IMR-90 (cell line): ENCODE measurements at regions not wholly inside any gene's neighbourhood (a gene's known extent, or its start where the extent isn't known, plus 50 kb on each side); places are given as distances from the start of the nearest gene placed in this dataset.

Source experiments
- ATAC-seq: fragments of 200-7000 bp; cut with Tn5 transposase; 2 replicates; pipeline ENCODE4 v1.9.1; 2020; ENCODE audit warnings: low read depth, mild to moderate bottlenecking, moderate library complexity
- BruUV-seq: library from RNA; stranded (reverse); fragments of 400-500 nt; replicated peaks from 2 replicates; lab custom pipeline; 2021; lab: Mats Ljungman, UMichigan
- CTCF ChIA-PET: fragments of 300-600 bp; formaldehyde crosslinking; extraction: SDS; loops from one replicate; lab custom pipeline; 2021; ENCODE audit warnings: antibody characterized with exemption; lab: Yijun Ruan, JAX
- POLR2A ChIA-PET: fragments of 300-600 bp; sonication (Branson Sonifier 250); formaldehyde crosslinking; loops from one replicate; lab custom pipeline; 2022; ENCODE audit warnings: antibody characterized with exemption; ENCODE audit not compliant: unreplicated experiment; lab: Charles Lee
- DNase-seq: peaks from one replicate; pipeline ENCODE4 v3.0.0; 2013
- H2AFZ ChIP-seq: replicated peaks from 2 replicates; pipeline ENCODE3; 2013; ENCODE audit warnings: low read length, mild to moderate bottlenecking; ENCODE audit not compliant: poor library complexity
- H2AK5ac ChIP-seq: 2 replicates; pipeline ENCODE4 v1.6.1; 2013; ENCODE audit warnings: low read depth, low read length, inconsistent platforms
- H2AK9ac ChIP-seq: replicated peaks from 2 replicates; pipeline ENCODE3; 2013; ENCODE audit warnings: mild to moderate bottlenecking, low read depth, low read length, moderate library complexity; ENCODE audit not compliant: poor library complexity
- H2BK120ac ChIP-seq: 2 replicates; pipeline ENCODE4 v1.6.1; 2013; ENCODE audit warnings: low read depth, low read length, inconsistent platforms
- H2BK15ac ChIP-seq: 3 replicates; pipeline ENCODE4 v1.6.1; 2013; ENCODE audit warnings: low read depth, low read length, inconsistent platforms
- H2BK20ac ChIP-seq: 2 replicates; pipeline ENCODE4 v1.6.1; 2013; ENCODE audit warnings: low read depth, mild to moderate bottlenecking, inconsistent platforms, low read length, moderate library complexity
- H2BK5ac ChIP-seq: 2 replicates; pipeline ENCODE4 v1.6.1; 2013; ENCODE audit warnings: mild to moderate bottlenecking, low read depth, low read length, inconsistent platforms; ENCODE audit not compliant: poor library complexity, severe bottlenecking
- H3K14ac ChIP-seq: replicated peaks from 2 replicates; pipeline ENCODE4 v1.6.1; 2013; ENCODE audit warnings: low read depth, low read length, inconsistent platforms
- H3K18ac ChIP-seq: 2 replicates; pipeline ENCODE4 v1.6.1; 2013; ENCODE audit warnings: low read depth, low read length, control low read depth
- H3K23ac ChIP-seq: 2 replicates; pipeline ENCODE4 v1.6.1; 2013; ENCODE audit warnings: low read depth, low read length, inconsistent platforms
- H3K27ac ChIP-seq: 2 replicates; pipeline ENCODE4 v1.5.1; 2013; ENCODE audit warnings: mild to moderate bottlenecking, control low read depth, low read length; ENCODE audit not compliant: insufficient read depth
- H3K27me3 ChIP-seq: 2 replicates; pipeline ENCODE4 v1.6.1; 2013; ENCODE audit warnings: low read length; ENCODE audit not compliant: control insufficient read depth, insufficient read depth
- H3K36me3 ChIP-seq: 2 replicates; pipeline ENCODE4 v1.6.1; 2013; ENCODE audit warnings: low read length, mixed read lengths; ENCODE audit not compliant: control insufficient read depth, insufficient read depth
- H3K4ac ChIP-seq: 2 replicates; pipeline ENCODE4 v1.6.1; 2013; ENCODE audit warnings: low read depth, low read length, inconsistent platforms
- H3K4me1 ChIP-seq: 2 replicates; pipeline ENCODE4 v1.6.1; 2013; ENCODE audit warnings: low read length, mixed read lengths; ENCODE audit not compliant: control insufficient read depth, insufficient read depth
- H3K4me2 ChIP-seq: 2 replicates; pipeline ENCODE4 v1.6.1; 2013; ENCODE audit warnings: low read depth, mild to moderate bottlenecking, control low read depth, low read length, moderate library complexity
- H3K4me3 ChIP-seq: 2 replicates; pipeline ENCODE4 v1.5.1; 2013; ENCODE audit warnings: low read depth, mild to moderate bottlenecking, control low read depth, low read length, moderate library complexity; ENCODE audit not compliant: insufficient read depth
- H3K56ac ChIP-seq: 2 replicates; pipeline ENCODE4 v1.6.1; 2013; ENCODE audit warnings: low read length, inconsistent platforms; ENCODE audit not compliant: insufficient read depth; ENCODE audit errors: extremely low read depth
- H3K79me1 ChIP-seq, 2 experiments: 2 replicates each; pipeline ENCODE4 v1.6.1; 2013; ENCODE audit warnings: low read length in 2 of 2, inconsistent platforms in 1 of 2, low read depth in 1 of 2
- H3K9ac ChIP-seq: 2 replicates; pipeline ENCODE4 v1.6.1; 2013; ENCODE audit warnings: low read depth, low read length, control low read depth
- H3K9me1 ChIP-seq: 2 replicates; pipeline ENCODE4 v1.6.1; 2013; ENCODE audit warnings: low read length, inconsistent platforms; ENCODE audit not compliant: insufficient read depth
- H3K9me3 ChIP-seq: 2 replicates; pipeline ENCODE4 v1.6.1; 2013; ENCODE audit warnings: low read length; ENCODE audit not compliant: control insufficient read depth, insufficient read depth
- H4K20me1 ChIP-seq: 2 replicates; pipeline ENCODE4 v1.6.1; 2013; ENCODE audit warnings: low read length, inconsistent platforms; ENCODE audit not compliant: insufficient read depth
- H4K5ac ChIP-seq: 2 replicates; pipeline ENCODE4 v1.6.1; 2013; ENCODE audit warnings: mild to moderate bottlenecking, low read depth, low read length, control low read depth
- H4K8ac ChIP-seq, 2 experiments: 2 replicates each; pipeline ENCODE4 v1.6.1; 2013; ENCODE audit warnings: low read depth in 2 of 2, low read length in 2 of 2, control low read depth in 1 of 2, inconsistent platforms in 1 of 2
- H4K91ac ChIP-seq: 2 replicates; pipeline ENCODE4 v1.6.1; 2013; ENCODE audit warnings: low read depth, low read length, inconsistent platforms; ENCODE audit not compliant: insufficient read depth
- BHLHE40 ChIP-seq: fragments of 150-350 bp; IDR thresholded peaks from 2 replicates; pipeline ENCODE4 v1.6.1; 2016; ENCODE audit warnings: mild to moderate bottlenecking, low read depth, low read length
- CEBPB ChIP-seq: IDR thresholded peaks from 2 replicates; pipeline ENCODE4 v1.6.1; 2012; ENCODE audit warnings: low read depth, low read length, improper control_type of control experiment
- CHD1 ChIP-seq: IDR thresholded peaks from 2 replicates; pipeline ENCODE4 v1.6.1; 2012; ENCODE audit warnings: low read depth, low read length, improper control_type of control experiment
- FOS ChIP-seq: fragments of 150-350 bp; IDR thresholded peaks from 2 replicates; pipeline ENCODE4 v1.6.1; 2016; ENCODE audit warnings: low read depth, low read length
- MAFK ChIP-seq: IDR thresholded peaks from 2 replicates; pipeline ENCODE4 v1.6.1; 2012; ENCODE audit warnings: low read depth, low read length, improper control_type of control experiment
- MXI1 ChIP-seq: IDR thresholded peaks from 2 replicates; pipeline ENCODE4 v1.6.1; 2012; ENCODE audit warnings: low read depth, mild to moderate bottlenecking, low read length, moderate library complexity, borderline replicate concordance
- POLR2A ChIP-seq: IDR thresholded peaks from 2 replicates; pipeline ENCODE4 v1.6.1; 2012; ENCODE audit warnings: mild to moderate bottlenecking, low read depth, low read length
- RAD21 ChIP-seq: IDR thresholded peaks from 2 replicates; pipeline ENCODE4 v1.6.1; 2012; ENCODE audit warnings: low read length, improper control_type of control experiment
- RFX5 ChIP-seq: IDR thresholded peaks from 2 replicates; pipeline ENCODE4 v1.8.0; 2012; ENCODE audit warnings: low read depth, mild to moderate bottlenecking, low read length, moderate library complexity
- SMC3 ChIP-seq: fragments of 150-350 bp; IDR thresholded peaks from 2 replicates; pipeline ENCODE4 v1.6.1; 2016; ENCODE audit warnings: low read depth, mild to moderate bottlenecking, antibody characterized with exemption, low read length, moderate library complexity
- WGBS, 2 experiments: methylation state at CpG; one replicate each; pipeline versions ENCODE4 v1.1.5 to v1.1.7; 2013; ENCODE audit warnings: missing lambda C conversion rate in 2 of 2; ENCODE audit not compliant: insufficient read length in 1 of 2; ENCODE audit errors: extremely low coverage in 2 of 2; 5-methylcytosine and 5-hydroxymethylcytosine counted together
- dilution Hi-C: fragments of 300-500 bp; cut with HindIII; formaldehyde crosslinking; loops from one replicate; pipeline ENCODE4 v1.14.3; 2018; ENCODE audit warnings: low sequenced_read_pairs; ENCODE audit not compliant: unreplicated experiment
- in situ Hi-C: fragments of 300-500 bp; cut with MboI; formaldehyde crosslinking; loops from 3 replicates; pipeline ENCODE4 v1.14.3; 2019; ENCODE audit warnings: low sequenced_read_pairs, inconsistent platforms, mixed read lengths
- intact Hi-C: fragments of 100-400 bp; cut with micrococcal nuclease; formaldehyde crosslinking; loops from 2 replicates; pipeline ENCODE4 v1.10.0; 2022
- TF ChIP-seq, protein P1 (sequence below): conservative IDR thresholded peaks from 2 replicates; pipeline ENCODE4 v1.5.1; 2012; ENCODE audit warnings: mild to moderate bottlenecking, low read depth, low read length, improper control_type of control experiment
- TF ChIP-seq, protein P2 (sequence below): fragments of 150-350 bp; IDR thresholded peaks from 2 replicates; pipeline ENCODE4 v1.6.1; 2016; ENCODE audit warnings: low read depth, mild to moderate bottlenecking, low read length, moderate library complexity, borderline replicate concordance

DNA sequence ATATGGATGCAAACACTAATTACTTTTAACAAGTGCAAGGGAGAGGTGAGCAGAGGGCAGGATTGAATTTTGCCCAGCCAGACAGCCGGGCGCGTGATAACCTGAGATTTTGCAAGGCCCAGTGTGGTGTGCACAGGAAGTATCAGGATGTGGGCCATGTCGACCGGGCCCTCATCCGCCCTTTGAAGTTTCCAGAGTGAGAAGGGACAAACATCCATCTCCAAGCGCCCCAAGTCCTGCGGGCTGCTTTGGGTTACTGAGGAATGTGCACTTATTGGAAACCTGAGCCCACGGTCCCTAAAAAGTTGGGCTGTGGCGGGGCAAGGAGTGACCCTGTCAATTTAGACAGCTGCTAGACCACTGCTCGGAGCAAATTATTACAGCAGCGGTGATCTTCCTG, 272.2 kb upstream of the IRX2 start:
- Histone ChIP-seq H2BK20ac (no peak overlapping the region), H4K8ac (no peak overlapping the region), H3K9me3 (peaks cover 25% of the 10 kb centered on the region; the same call in 1 of the 2 replicates), H3K4me1 (no peaks in the 10 kb centered on the region), H4K91ac (no peak overlapping the region), H3K4me3 (no peak overlapping the region), H2BK5ac (no peak overlapping the region), H3K23ac (no peak overlapping the region), H2AK5ac (no peak overlapping the region), H2BK120ac (no peak overlapping the region), H2AFZ (no peak overlapping the region), H3K36me3 (no peaks in the 10 kb centered on the region), H3K79me1 (no peaks in the 10 kb centered on the region), H3K18ac (no peak overlapping the region), H4K5ac (no peak overlapping the region), H3K9ac (no peak overlapping the region), H3K14ac (no peak overlapping the region), H3K56ac (no peak overlapping the region), H3K4ac (no peak overlapping the region), H3K27me3 (no peaks in the 10 kb centered on the region), H3K4me2 (no peak overlapping the region), H3K27ac (no peak overlapping the region), H2AK9ac (no peak overlapping the region), H2BK15ac (no peak overlapping the region), H3K9me1 (no peaks in the 10 kb centered on the region), H4K20me1 (no peaks in the 10 kb centered on the region)
- BruUV-seq: no TSS peak
- ATAC-seq (no peak), DNase-seq (no peak)
- ChIA-PET CTCF (interaction anchor here (0.7 kb wide), 1 partner anchor 594 kb away, joined by 3 read pairs; no protein-coding TSS in a partner anchor), POLR2A (no interaction called here)
- dilution Hi-C loops: no loop called here
- WGBS, 2 experiments: 47% methylated on average over 5 of the region's 12 CpGs; no CpG with 5 or more reads in 1 of the 2 experiments
- in situ Hi-C loops: no loop called here
- TF ChIP-seq FOS: no peak
- no peak for TF ChIP-seq CEBPB
- TF ChIP-seq MAFK: no peak
- TF ChIP-seq POLR2A: no peak
- no peak for TF ChIP-seq RFX5
- no peak for TF ChIP-seq BHLHE40
- no peak for TF ChIP-seq MXI1
- no peak for TF ChIP-seq CHD1
- TF ChIP-seq RAD21: no peak
- no peak for TF ChIP-seq SMC3
- TF ChIP-seq, protein P1, sequence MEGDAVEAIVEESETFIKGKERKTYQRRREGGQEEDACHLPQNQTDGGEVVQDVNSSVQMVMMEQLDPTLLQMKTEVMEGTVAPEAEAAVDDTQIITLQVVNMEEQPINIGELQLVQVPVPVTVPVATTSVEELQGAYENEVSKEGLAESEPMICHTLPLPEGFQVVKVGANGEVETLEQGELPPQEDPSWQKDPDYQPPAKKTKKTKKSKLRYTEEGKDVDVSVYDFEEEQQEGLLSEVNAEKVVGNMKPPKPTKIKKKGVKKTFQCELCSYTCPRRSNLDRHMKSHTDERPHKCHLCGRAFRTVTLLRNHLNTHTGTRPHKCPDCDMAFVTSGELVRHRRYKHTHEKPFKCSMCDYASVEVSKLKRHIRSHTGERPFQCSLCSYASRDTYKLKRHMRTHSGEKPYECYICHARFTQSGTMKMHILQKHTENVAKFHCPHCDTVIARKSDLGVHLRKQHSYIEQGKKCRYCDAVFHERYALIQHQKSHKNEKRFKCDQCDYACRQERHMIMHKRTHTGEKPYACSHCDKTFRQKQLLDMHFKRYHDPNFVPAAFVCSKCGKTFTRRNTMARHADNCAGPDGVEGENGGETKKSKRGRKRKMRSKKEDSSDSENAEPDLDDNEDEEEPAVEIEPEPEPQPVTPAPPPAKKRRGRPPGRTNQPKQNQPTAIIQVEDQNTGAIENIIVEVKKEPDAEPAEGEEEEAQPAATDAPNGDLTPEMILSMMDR: no peak
- TF ChIP-seq, protein P2, sequence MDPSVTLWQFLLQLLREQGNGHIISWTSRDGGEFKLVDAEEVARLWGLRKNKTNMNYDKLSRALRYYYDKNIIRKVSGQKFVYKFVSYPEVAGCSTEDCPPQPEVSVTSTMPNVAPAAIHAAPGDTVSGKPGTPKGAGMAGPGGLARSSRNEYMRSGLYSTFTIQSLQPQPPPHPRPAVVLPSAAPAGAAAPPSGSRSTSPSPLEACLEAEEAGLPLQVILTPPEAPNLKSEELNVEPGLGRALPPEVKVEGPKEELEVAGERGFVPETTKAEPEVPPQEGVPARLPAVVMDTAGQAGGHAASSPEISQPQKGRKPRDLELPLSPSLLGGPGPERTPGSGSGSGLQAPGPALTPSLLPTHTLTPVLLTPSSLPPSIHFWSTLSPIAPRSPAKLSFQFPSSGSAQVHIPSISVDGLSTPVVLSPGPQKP: no peak
- intact Hi-C loops: no loop called here
